Skeletal muscle cell (primary cell): ENCODE measurements at regions not wholly inside any gene's neighbourhood (a gene's known extent, or its start where the extent isn't known, plus 50 kb on each side); places are given as distances from the start of the nearest gene placed in this dataset.

Experiments
- DNase-seq: peaks from one replicate; pipeline ENCODE4 v3.0.0-alpha.2; 2010; ENCODE audit warnings: low read depth
- H3K4me3 ChIP-seq: 2 replicates; pipeline ENCODE4 v1.5.1; 2011; ENCODE audit warnings: low read depth, mild to moderate bottlenecking, control low read depth, low read length, moderate library complexity

GRCh38 chr5:93322974-93323860, 257.8 kb downstream of the NR2F1-AS1 start:
- H3K4me3 ChIP-seq, result no peak overlapping the region
- no peak for DNase-seq

GRCh38 chr5:93320920-93321445, 260.0 kb downstream of the NR2F1-AS1 start:
- H3K4me3 ChIP-seq, result no peak overlapping the region
- DNase-seq, result no peak

- no peak for DNase-seq
- H3K4me3 ChIP-seq, result no peak overlapping the region
Measured at GRCh38 chr5:93313672-93314071, 267.3 kb downstream of the NR2F1-AS1 start.

- no peak overlapping the region for H3K4me3 ChIP-seq
- DNase-seq, result no peak
Measured at GRCh38 chr5:93311881-93312280, 269.1 kb downstream of the NR2F1-AS1 start.

DNA sequence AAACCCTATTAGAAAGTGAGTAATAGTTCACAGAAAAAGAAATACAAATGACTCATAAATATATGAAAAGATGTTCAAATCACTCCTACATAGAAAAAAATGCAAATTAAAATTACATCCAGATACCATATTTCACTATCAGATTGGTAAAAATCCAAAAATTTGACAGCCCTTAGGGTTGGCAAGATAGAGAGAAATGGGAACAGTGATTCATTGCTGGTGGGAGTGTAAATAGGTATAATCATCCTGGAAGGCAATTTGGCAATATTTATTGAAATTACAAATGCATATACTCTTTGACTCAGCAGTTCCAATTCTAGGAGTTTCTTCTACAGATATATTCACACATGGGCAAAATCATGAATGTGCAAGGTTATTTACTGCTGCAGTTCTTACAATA, 273.5 kb downstream of the NR2F1-AS1 start:
- no peak overlapping the region for H3K4me3 ChIP-seq
- DNase-seq, result peak; percentile 33

DNA sequence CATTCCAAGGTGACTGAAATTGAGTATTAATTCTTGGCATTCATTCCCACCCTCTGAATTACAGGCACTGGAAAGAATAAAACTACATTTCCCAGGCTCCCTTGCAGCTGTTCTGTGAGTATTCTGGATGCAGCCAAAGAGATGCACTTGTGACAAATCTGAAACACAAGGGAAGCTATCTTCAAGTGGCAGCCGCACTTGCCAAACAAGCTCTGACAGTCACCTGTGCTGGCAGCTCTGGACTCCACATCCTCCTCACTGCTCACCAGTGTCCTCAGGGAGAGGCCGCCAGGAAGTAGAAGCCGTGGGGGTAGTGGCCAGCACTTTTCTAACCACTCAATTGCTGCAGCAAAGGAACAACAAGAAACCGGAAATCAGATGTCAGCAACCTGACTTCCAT, 275.0 kb downstream of the NR2F1-AS1 start:
- H3K4me3 ChIP-seq, result no peak overlapping the region

DNA sequence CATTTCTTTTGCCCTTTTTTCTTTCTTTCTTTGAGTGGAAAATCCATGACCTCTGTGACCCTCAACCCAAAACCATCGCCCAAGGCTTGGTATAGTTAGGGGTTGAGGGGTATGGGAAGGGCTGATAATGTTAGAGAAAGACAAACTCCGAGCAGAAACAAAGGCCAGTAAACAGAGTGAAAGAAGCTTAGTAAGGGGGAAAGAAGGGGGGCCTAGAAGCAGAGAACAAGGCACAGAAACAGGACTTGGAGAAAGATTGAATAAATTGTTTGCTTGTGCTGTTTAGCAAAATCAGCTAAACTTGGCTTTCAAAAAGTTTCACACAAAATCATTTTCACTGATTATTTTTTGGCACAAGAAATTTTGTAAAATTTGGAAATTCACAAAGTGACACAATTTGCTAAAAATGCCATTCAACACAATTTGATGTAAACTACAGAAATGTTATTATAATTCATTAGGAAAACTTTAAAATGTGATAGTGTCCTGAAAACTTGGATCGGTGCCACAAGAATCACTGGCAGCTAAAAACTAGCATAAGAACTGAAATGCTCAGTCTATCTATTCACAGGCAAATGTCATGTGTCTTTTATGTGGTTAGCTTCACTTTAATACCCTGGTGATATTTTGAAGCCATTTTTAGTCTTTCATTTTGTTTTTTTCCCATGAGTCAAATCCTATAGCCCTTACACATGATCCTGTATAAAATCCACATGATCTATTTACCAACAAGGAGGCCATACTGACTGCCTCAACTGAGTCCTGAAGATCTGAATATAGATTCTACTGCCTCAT, 276.4 kb downstream of the NR2F1-AS1 start:
- no peak overlapping the region for H3K4me3 ChIP-seq
- DNase-seq, result no peak

More for the DNA sequence above, 275.0 kb downstream of the NR2F1-AS1 start:
- no peak for DNase-seq

DNA sequence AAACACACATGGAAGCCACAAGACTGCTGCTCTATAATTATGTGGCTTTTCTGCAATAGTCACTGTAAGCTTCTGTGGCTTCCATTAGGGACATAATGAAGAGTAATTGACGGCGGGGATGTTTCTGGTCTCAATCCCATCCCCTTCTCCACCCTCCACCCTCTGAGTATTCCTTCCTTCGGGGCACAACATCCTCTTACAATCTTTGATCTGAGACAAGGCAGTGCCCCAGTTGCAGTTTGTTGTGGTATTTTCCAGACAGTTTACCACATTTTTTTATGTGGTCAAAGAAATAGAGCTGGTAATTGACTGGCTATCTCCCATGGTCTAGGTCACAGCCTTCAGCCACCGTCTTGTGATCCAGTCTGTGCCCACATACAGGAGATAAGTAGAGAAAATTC, 277.7 kb downstream of the NR2F1-AS1 start:
- DNase-seq, result no peak
- H3K4me3 ChIP-seq, result no peak overlapping the region

DNA sequence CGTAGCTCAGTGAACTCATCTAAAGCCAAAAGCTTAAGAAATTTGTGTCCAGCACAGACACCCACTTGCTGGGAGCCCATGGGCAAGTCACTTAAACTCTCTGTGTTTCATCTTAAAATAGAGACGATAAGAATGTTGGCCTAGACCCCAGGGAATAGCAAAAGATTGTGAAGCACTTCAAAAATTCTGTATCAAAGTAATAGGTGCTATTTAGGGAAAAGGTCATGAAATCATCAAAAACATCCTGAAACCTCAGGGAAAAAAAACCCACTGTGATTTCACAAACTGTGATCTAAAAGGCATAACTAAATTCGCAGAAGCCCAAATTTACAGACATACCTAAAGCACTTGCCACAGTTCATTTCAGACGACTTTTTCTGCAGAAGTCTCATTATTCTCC, 278.3 kb downstream of the NR2F1-AS1 start:
- DNase-seq, result no peak
- no peak overlapping the region for H3K4me3 ChIP-seq

GRCh38 chr5:93300945-93301344, 280.1 kb downstream of the NR2F1-AS1 start:
- no peak for DNase-seq
- H3K4me3 ChIP-seq, result no peak overlapping the region

DNA sequence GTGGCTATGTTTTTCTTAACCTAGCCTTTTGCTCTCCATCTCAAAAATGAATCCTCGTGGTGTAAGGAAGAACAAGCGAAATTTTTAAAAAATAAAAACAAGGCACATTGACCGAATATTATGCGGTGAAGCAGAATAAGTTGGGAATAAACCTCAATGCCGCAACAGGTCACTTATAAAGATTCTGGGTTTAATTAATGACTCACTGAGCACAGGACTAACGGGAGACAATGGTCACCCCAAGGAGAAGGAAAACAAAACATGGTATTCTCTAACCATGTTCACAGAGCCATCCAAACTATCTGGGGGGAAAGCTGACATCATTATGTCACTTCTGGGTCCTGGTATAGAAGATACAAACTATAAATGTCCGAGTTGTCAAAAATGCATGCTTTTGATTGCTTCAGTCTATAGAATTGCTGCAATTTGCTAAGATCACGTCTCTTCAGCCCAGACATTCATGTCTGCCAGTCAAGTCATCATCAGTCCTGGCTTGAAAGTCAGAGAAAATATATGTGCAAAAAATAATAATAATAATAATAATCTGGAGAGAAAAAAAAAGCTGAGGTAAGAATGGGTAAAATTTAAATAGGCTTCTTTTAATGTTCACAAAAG, 280.6 kb downstream of the NR2F1-AS1 start:
- H3K4me3 ChIP-seq, result no peak overlapping the region
- DNase-seq, result no peak

DNA sequence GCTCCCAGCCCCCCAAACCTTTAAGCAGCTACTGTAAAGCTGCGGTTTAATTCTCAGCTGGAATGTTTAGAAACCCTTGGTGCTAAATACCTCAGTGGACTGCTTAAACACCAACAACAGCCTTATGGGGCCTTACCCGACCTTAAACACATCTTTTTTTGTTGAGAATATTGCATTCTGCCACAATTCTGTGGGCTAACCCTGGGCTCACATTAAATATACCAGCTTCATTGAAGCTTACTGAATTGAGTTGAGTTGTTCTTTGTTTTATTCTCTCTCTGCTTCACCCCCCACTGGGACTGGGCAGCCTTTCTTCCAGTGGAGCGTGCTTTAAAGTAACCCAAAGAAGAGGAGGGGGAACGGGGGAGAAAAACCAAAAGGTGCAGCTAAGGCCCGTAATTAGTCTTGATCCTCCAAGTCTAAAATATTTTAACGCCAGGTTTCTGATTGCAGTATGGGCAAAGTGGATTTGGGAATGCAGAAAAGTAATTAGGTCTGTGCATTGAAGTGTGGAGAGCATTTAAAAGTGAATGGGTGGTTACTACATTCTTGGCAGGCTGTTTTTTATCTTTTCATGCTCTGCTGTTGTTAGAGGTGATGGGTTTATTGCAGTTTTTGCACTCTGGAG, 281.2 kb downstream of the NR2F1-AS1 start:
- no peak overlapping the region for H3K4me3 ChIP-seq
- DNase-seq, result no peak

GRCh38 chr5:93297116-93297515, 283.9 kb downstream of the NR2F1-AS1 start:
- no peak for DNase-seq
- H3K4me3 ChIP-seq, result no peak overlapping the region

DNA sequence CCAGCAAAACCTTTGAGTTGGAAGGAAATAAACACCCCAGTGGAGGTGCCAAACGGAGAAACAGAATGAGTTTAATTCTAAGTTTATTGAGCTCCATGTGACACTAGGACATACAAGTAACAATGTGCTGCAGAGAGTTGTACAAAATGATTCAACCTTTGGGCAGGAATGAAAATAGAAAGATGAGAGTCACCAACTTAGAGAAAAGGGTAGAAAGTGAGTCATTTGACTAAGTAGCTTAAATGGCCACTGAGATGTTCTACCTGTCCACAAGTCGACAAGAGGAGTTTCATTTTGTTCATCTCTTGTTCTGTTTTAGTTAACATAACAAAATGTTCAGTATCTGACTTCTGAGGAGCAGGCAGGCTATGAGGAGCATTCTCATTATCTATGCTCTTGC, 284.7 kb downstream of the NR2F1-AS1 start:
- H3K4me3 ChIP-seq, result no peak overlapping the region
- no peak for DNase-seq

DNA sequence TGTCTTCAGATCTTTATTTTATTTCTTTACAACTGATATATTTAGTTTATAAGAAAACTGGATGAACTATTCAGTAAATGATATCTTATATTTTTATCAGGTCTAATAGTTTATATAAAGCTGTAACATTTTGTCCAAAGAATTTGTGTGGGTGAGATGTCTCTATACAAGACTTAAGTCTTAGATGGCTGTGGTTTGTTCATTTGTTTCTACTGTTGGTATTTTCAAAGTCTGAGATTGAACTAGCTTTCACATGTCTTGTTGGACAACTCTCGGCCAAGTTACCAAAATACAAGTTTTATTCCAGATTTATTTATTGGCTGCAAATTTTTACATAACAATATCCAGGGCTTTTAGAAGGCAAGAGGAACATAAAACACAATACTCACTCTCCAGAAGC, 286.0 kb downstream of the NR2F1-AS1 start:
- DNase-seq, result no peak
- no peak overlapping the region for H3K4me3 ChIP-seq

DNA sequence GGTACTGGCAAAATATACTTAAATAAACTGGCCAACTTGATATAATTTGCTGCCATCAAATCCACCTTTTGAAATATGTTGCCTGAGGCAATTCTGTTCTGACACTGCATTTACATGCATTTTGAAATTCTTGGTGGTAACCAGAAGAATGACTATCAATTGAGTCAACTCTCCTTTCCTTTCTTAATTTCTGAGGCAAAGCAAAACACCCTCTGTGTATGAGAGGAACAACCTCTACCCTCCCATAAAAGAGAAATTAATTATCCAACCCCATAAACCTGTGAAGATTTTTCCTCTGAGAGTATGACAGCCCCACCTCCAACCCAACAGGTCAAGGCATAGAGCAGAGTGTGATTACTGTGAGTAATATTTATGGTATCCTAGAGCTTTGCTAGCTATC, 286.8 kb downstream of the NR2F1-AS1 start:
- H3K4me3 ChIP-seq, result no peak overlapping the region
- DNase-seq, result no peak

GRCh38 chr5:93289942-93290341, 291.1 kb downstream of the NR2F1-AS1 start:
- H3K4me3 ChIP-seq, result no peak overlapping the region
- DNase-seq, result no peak

GRCh38 chr5:93285461-93285860, 295.6 kb downstream of the NR2F1-AS1 start:
- DNase-seq, result no peak
- H3K4me3 ChIP-seq, result no peak overlapping the region

GRCh38 chr5:93281980-93282772, 298.8 kb downstream of the NR2F1-AS1 start:
- no peak overlapping the region for H3K4me3 ChIP-seq
- no peak for DNase-seq
